ENCODE measurements at regions not wholly inside any gene's neighbourhood (a gene's known extent, or its start where the extent isn't known, plus 50 kb on each side); places are given as distances from the start of the nearest gene placed in this dataset.
"Not testable (repeated sequence)": the region's sequence is repeated elsewhere in the genome, so short reads cannot be mapped to it uniquely, and the experiment has no call there.

- DNase-seq: no peak
Observed at GRCh38 chr1:168490306-168490705, 53.5 kb downstream of the XCL2 start.

GRCh38 chr1:168488138-168488537 lies 55.7 kb downstream of the XCL2 start:
- no peak for DNase-seq

DNA sequence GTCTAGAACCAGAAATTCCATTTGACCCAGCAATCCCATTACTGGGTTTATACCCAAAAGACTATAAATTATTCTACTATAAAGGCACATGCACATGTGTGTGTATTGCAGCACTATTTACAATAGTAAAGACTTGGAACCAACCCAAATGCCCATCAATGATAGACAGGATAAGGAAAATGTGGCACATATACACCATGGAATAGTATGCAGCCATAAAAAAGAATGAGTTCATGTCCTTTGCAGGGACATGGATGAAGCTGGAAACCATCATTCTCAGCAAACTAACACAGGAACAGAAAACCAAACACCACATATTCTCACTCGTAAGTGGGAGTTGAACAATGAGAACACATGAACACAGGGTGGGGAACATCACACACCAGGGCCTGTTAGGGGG lies 57.0 kb downstream of the XCL2 start:
- not testable (repeated sequence) for DNase-seq

- DNase-seq: no peak
Observed at GRCh38 chr1:168485048-168485447, 58.7 kb downstream of the XCL2 start.

GRCh38 chr1:168484083-168484482 lies 59.7 kb downstream of the XCL2 start:
- DNase-seq: no peak

GRCh38 chr1:168483539-168483938 lies 60.3 kb downstream of the XCL2 start:
- DNase-seq: no peak

DNA sequence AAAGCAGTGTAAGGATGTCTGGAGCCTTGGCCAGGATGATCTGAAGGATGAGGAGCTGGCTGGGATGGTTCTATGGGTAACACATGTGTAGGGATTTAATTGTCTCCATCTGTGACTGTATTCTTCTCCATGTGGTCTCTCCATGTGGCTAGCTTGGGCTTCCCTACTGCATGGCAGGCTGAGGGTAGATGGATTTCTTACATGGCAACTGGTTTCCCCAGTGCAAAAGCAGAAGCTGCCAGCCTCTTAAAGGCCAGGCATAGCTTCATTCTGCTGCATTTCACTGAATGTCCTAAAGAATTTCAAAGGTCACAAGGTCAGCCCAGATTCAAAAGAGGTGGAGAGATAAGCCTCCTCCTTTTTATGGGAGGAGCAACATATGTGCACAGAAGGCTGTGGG lies 61.7 kb downstream of the XCL2 start:
- no peak for DNase-seq

GRCh38 chr1:168481586-168481985 lies 62.2 kb downstream of the XCL2 start:
- DNase-seq: no peak

- no peak for DNase-seq
Observed at GRCh38 chr1:168480997-168481396, 62.8 kb downstream of the XCL2 start.

- no peak for DNase-seq
Observed at GRCh38 chr1:168477792-168478191, 66.0 kb downstream of the XCL2 start.

DNA sequence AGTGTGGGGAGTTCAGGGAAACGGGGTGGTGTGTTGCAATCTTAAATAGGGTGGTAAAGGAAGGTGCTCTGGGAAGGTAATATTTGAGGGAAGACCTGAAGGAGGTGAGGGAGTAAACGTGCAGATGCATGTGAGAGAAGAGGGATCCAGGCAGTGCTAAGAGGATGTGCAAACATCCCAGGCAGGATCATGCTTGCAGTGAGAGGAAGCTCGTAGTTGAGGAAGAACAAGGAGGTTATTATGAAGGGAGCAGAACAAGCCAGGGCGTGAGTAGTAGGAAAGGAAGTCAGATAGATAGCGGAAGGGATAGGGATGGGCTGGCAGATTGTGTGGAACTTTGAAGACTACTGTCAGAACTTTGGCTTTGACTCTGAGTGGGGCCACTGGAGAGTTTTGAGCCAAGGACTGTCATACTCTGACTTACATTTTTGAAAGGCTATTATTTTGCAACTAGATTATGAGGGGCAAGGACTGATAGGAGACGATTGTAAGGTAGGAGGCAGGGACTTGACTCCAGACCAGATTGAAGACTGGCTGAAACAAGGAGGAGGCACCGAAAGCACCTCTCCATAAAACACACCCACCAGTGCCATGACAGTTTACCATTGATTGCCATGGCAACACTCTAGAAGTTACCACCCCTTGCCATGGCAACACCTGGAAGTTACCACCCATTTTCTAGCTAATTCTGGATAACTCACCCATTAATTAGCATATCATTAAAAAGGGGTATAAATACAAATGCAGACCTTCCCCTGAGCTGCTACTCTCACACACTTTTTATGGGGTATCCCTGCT lies 67.0 kb downstream of the XCL2 start:
- DNase-seq: no peak

DNA sequence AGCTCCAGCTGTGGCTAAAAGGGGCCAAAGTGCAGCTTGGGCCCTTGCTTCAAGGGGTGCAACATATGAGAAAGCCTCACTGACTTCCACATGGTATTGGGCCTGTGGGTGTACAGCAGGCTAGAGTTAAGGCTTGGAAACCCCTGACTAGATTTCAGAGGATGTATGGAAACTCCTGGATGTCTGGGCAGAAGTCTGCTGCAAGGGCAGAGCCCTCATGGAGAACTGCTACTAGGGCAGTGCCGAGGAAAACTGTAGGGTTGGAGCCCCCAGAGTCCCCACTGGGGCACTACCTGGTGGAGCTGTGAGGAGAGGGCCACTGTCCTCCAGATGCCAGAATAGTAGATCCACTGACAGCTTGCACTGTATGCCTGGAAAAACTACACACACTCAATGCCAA lies 69.5 kb downstream of the XCL2 start:
- no peak for DNase-seq

GRCh38 chr1:168473126-168473525 lies 70.7 kb downstream of the XCL2 start:
- no peak for DNase-seq

DNA sequence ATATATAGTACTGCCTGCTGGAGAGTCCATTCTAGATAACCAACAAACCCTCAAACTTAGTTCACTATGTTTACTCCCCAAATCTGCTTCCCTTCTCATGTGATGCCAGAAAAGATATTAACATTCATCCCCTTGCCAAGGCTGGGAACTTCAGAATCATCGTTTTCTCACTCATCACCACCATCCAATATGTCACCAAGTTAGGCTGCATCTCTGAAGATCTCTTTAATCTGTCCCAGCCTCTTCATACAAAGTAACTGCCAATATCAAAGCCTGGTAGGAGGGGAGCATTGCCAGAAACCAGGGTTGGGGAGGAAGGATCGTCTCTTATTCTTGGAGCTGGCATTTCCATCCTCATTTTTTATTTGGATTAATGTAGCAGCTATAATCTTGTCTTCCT lies 71.6 kb downstream of the XCL2 start:
- DNase-seq: no peak

- DNase-seq: no peak
Observed at GRCh38 chr1:168470901-168471431, 72.8 kb downstream of the XCL2 start.

DNA sequence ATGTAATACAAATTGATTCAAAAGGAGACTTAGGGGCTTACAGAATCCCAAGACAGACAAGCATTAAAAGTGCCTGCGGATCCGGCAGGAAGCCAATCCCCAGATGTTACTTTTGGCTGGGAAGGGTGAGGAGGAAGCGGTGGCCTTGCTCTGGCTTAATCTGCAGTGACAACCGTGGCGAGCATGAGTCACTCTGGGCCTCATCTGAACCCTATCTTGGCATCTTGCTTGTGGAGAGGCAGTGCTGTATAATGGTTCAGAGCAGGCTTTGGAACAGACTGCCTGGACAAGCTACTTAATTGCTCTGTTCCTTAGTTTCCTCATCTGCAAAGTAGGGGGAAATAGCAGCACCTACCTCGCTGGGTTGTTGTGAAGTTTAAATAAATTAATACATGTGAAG lies 74.1 kb downstream of the XCL2 start:
- DNase-seq: no peak

DNA sequence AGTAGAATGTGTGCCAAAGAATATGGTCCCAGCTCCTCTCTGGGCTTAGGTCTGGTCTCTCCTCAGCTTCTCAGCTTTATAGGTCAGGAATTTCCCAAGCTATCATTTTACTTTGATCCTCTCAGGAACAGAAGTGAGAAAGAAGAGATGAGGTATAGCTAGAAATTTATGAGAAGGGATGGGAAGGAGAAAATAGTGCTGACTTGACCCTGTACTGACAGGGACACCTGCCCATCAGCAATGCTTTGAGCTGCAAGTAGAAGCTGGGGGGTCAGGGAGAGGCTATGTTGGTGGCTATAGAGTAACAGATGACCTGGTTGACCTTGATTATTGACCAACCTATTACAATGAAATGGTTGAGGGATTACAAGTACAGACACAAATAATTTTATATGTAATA lies 75.0 kb downstream of the XCL2 start:
- DNase-seq: no peak

DNA sequence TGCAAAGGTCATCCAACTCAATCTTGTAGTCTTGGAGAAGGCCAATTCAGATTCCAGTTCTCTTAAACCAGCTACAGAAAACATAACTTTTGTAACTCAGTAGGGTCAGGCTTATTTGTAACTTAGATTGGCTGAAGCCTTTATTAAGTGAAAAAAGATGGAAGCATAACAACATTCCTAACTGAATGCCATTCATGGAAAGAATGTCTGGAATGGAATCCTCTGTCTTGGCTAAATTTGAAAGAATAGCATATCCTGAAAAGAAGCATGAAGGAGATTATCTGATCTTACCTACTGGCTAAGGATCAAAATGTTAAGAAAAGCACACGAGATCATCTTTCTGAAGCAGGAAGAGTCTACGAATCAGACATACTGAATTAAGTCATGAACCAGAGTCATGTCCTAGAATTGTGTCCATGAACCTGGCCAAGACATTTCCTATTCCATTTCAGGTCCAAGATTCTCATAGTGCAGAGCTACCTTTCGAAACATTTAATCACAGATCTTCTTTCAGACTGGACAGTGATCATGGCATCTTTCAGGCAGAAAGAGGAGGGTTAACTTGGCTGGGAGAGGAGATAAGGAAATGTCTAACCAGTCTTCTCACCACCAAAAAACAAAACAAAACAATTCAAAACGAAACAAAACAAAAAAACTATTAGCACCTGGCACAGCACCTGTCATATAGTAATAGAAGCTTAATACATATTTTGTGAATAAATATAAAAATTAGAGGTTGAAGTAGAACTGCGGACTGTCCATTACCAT lies 75.6 kb downstream of the XCL2 start:
- no peak for DNase-seq

DNA sequence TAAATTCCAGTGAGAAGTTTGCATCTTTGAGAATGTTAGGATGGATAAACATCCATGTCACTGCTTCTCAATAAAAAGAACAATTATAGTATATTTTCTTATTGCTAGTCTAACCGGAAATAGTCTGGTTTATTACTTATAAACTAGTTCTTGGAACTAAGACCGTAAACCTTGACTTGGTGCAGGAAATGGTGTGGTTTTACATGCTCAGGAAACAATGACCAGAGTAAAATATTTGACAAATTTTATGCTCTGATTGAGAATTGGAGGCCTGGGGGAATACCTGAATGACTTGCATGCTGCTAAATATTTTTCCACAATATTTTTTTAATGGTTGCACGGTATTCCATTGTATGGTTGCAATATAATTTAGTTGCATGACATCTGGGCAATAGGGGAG lies 76.3 kb downstream of the XCL2 start:
- no peak for DNase-seq

DNA sequence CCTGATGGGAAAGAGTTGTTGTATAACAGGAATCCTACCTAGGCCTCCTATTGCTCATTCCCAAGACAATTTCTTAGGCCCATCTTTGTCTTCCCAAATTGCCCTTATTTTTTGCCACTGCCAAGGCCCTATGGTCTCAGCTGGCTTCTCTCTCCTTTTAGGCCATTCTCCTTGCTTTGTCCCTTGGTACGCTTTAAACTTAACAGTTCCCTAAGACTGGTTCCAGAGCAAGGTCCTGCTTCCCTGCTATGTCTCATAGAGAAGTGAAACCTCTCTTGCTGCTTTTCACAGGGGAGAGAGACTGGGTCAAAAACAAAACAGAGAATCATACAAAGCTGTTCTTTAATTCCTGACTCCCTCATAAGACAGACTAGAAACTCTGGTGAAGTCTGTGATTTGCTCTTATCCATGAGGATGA lies 77.1 kb downstream of the XCL2 start:
- DNase-seq: no peak

- peak; percentile 45 for DNase-seq
Observed at GRCh38 chr1:168466092-168466713, 77.6 kb downstream of the XCL2 start.

GRCh38 chr1:168461108-168461507 lies 82.7 kb downstream of the XCL2 start:
- not testable (repeated sequence) for DNase-seq

DNA sequence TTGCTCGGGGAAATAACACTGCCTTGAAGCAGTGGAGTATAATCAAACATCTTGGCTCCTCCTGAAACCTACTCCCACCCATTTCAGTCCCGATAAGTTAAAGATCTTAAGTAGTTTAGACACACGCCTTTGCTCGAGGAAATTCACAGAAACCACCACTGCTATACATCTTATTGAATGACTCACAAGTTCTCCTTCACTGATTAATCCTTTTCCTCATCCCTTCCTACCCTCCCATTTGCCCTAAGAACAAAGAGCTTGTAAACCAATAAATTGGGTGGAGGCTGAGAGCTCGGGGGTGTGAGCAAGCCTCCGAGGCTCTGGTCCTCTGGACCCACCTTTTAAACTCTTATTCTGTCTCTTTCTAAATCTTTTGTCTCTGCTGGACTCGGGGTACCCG lies 86.5 kb downstream of the XCL2 start:
- DNase-seq: not testable (repeated sequence)

DNA sequence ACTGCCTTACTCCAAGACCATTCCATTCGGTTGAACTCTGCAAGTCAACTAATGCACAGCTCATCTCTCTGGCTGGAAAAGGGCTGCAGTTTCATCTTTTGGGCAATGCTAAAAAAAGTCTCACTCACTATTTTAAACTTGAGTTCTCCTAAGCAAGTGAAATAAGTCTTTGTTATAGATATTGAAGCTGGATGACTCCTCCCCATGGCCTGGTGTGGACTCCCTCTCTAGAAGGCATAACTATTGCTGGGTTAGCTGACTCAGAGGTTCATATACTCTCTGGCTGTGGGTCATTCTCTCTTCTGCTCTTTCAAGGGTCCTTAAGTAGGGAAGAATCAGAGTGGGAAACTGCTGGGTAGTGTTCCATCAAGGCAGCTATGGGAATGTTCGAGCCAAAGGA lies 88.0 kb downstream of the XCL2 start:
- DNase-seq: no peak

Measured in NCI-H774 (cell line).